Colonic mucosa (tissue), 4 donors: ENCODE measurements at regions not wholly inside any gene's neighbourhood (a gene's known extent, or its start where the extent isn't known, plus 50 kb on each side); places are given as distances from the start of the nearest gene placed in this dataset.

Source experiments
- DNase-seq: peaks from one replicate; pipeline ENCODE4 v3.0.0-alpha.2; 2020
- H3K27ac ChIP-seq: fragments of 200-600 bp; one replicate; pipeline ENCODE4 v1.8.0; 2021
- H3K27me3 ChIP-seq: fragments of 200-600 bp; one replicate; pipeline ENCODE4 v1.8.0; 2021
- H3K36me3 ChIP-seq: fragments of 200-600 bp; one replicate; pipeline ENCODE4 v1.8.0; 2021
- H3K4me1 ChIP-seq: fragments of 200-600 bp; one replicate; pipeline ENCODE4 v1.8.0; 2021; ENCODE audit warnings: mild to moderate bottlenecking
- H3K4me3 ChIP-seq: fragments of 200-600 bp; one replicate; pipeline ENCODE4 v1.8.0; 2021
- H3K9ac ChIP-seq, 2 donors: one replicate each; pipeline ENCODE4 v1.7.0; 2013; ENCODE audit warnings: control low read depth in 2 of 2, low read depth in 2 of 2, low read length in 2 of 2
- H3K9me3 ChIP-seq: fragments of 200-600 bp; one replicate; pipeline ENCODE4 v1.8.0; 2021
- CTCF ChIP-seq: fragments of 200-600 bp; IDR thresholded peaks from one replicate; pipeline ENCODE4 v1.8.0; 2022; ENCODE audit warnings: antibody characterized with exemption, mild to moderate bottlenecking
- intact Hi-C: fragments of 100-400 bp; cut with DNase I; formaldehyde crosslinking; loops from one replicate; pipeline ENCODE4 v1.14.1; 2022
- donor health status: healthy.
- donor health status: DM: no; HTN: no; CAD: no.
- donor health status: DM: no; HTN: no; CAD: no.

GRCh38 chr7:22594020-22594419 is 94.0 kb upstream of the STEAP1B start:
- no peak overlapping the region for H3K4me3 ChIP-seq
- H3K27ac ChIP-seq: no peak overlapping the region
- no peaks in the 10 kb centered on the region for H3K27me3 ChIP-seq
- no peak for TF ChIP-seq CTCF
- H3K4me1 ChIP-seq: no peaks in the 10 kb centered on the region
- DNase-seq: no peak
- no peak overlapping the region for H3K9ac ChIP-seq
- no peaks in the 10 kb centered on the region for H3K9me3 ChIP-seq
- no peaks in the 10 kb centered on the region for H3K36me3 ChIP-seq
- intact Hi-C loops: no loop called here

DNA sequence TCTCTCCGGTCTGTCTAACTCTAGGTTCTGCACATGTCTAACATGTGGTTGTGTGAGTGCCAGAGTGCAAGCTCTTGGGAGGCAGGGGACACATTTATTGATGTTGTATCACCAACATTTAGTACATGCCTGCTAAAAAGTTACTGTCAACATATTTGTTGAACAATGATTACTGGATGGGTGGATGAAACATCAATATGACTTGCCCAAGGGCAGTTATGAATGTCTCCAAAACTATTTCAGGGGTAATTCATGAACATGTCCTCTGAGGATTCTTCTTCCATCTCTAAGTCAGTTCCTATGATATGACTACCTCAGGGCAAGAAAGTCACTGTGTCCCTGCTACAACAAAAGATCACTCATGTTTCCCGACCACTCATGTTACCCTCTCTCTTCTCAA is 91.3 kb upstream of the STEAP1B start:
- H3K36me3 ChIP-seq: no peaks in the 10 kb centered on the region
- no peaks in the 10 kb centered on the region for H3K27me3 ChIP-seq
- H3K27ac ChIP-seq: no peak overlapping the region
- no peak for DNase-seq
- H3K9ac ChIP-seq: no peak overlapping the region
- no peaks in the 10 kb centered on the region for H3K4me1 ChIP-seq
- no peak overlapping the region for H3K4me3 ChIP-seq
- TF ChIP-seq CTCF: no peak
- intact Hi-C loops: no loop called here
- no peaks in the 10 kb centered on the region for H3K9me3 ChIP-seq

DNA sequence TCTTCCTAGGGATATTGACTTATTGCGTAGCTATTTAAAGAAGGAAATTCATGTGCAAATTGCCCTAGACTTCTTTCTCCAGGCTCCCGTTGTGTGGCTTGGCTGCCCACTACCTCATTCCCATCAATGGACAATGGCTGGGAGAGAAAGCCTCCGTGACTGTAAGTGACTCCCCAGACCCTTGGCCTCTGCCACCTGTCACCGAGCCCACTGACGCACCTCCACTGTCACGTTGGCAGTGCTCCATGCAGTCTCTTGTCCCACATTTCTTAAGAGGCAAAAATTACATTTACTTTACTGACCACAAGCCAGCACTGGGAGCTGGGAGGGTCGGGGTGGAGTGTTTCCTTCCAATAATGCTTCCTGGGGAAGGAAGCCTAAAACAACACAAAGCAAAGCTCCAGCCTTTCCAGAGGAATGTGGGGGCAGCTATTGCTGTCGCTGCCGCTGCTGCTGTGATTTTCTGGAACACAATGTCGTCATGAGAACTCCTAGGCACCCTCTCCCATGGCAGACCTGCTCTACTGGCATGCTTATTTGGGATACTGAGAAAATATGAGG is 89.7 kb upstream of the STEAP1B start:
- intact Hi-C loops: no loop called here
- Histone ChIP-seq H3K27me3 (no peaks in the 10 kb centered on the region), H3K9me3 (no peaks in the 10 kb centered on the region), H3K36me3 (no peaks in the 10 kb centered on the region), H3K27ac (no peak overlapping the region), H3K4me1 (no peaks in the 10 kb centered on the region), H3K4me3 (no peak overlapping the region), H3K9ac (no peak overlapping the region)
- no peak for TF ChIP-seq CTCF
- DNase-seq: no peak

GRCh38 chr7:22588351-22588750 is 88.4 kb upstream of the STEAP1B start:
- intact Hi-C loops: no loop called here
- DNase-seq: no peak
- Histone ChIP-seq H3K36me3 (no peaks in the 10 kb centered on the region), H3K4me3 (no peak overlapping the region), H3K27me3 (no peaks in the 10 kb centered on the region), H3K4me1 (no peaks in the 10 kb centered on the region), H3K27ac (no peak overlapping the region), H3K9me3 (no peaks in the 10 kb centered on the region), H3K9ac (no peak overlapping the region)
- no peak for TF ChIP-seq CTCF

GRCh38 chr7:22587322-22587721 is 87.3 kb upstream of the STEAP1B start:
- no peak for TF ChIP-seq CTCF
- H3K36me3 ChIP-seq: no peaks in the 10 kb centered on the region
- H3K4me3 ChIP-seq: no peak overlapping the region
- no peak overlapping the region for H3K9ac ChIP-seq
- intact Hi-C loops: no loop called here
- no peak for DNase-seq
- H3K9me3 ChIP-seq: no peaks in the 10 kb centered on the region
- H3K27ac ChIP-seq: no peak overlapping the region
- H3K4me1 ChIP-seq: no peaks in the 10 kb centered on the region
- H3K27me3 ChIP-seq: no peaks in the 10 kb centered on the region

DNA sequence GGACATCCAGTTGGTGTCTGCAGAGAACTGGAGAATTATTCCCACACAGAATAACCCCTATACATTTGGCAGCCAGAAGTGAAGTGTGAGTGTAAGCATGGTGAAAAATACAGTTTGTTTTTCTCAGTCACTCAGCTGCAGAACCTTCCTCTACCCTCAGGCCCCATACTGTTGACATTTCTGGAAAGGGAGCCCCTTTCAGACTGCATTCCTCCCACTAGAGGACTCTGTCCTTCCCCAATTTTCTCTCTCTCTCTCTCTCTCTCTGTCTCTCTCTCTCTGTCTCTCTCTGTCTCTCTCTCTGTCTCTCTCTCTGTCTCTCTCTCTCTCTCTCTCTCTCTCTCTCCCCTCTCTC is 86.8 kb upstream of the STEAP1B start:
- Histone ChIP-seq H3K4me1 (no peaks in the 10 kb centered on the region), H3K27me3 (no peaks in the 10 kb centered on the region), H3K9ac (no peak overlapping the region), H3K9me3 (no peaks in the 10 kb centered on the region), H3K36me3 (no peaks in the 10 kb centered on the region), H3K4me3 (no peak overlapping the region), H3K27ac (no peak overlapping the region)
- no peak for DNase-seq
- no peak for TF ChIP-seq CTCF
- intact Hi-C loops: no loop called here
